IMR-90 (cell line): ENCODE measurements at regions not wholly inside any gene's neighbourhood (a gene's known extent, or its start where the extent isn't known, plus 50 kb on each side); places are given as distances from the start of the nearest gene placed in this dataset.

Source experiments
- ATAC-seq: fragments of 200-7000 bp; cut with Tn5 transposase; 2 replicates; pipeline ENCODE4 v1.9.1; 2020; ENCODE audit warnings: low read depth, mild to moderate bottlenecking, moderate library complexity
- BruUV-seq: library from RNA; stranded (reverse); fragments of 400-500 nt; replicated peaks from 2 replicates; lab custom pipeline; 2021; lab: Mats Ljungman, UMichigan
- CTCF ChIA-PET: fragments of 300-600 bp; formaldehyde crosslinking; extraction: SDS; loops from one replicate; lab custom pipeline; 2021; ENCODE audit warnings: antibody characterized with exemption; lab: Yijun Ruan, JAX
- POLR2A ChIA-PET: fragments of 300-600 bp; sonication (Branson Sonifier 250); formaldehyde crosslinking; loops from one replicate; lab custom pipeline; 2022; ENCODE audit warnings: antibody characterized with exemption; ENCODE audit not compliant: unreplicated experiment; lab: Charles Lee
- DNase-seq: peaks from one replicate; pipeline ENCODE4 v3.0.0; 2013
- H2AFZ ChIP-seq: replicated peaks from 2 replicates; pipeline ENCODE3; 2013; ENCODE audit warnings: low read length, mild to moderate bottlenecking; ENCODE audit not compliant: poor library complexity
- H2AK5ac ChIP-seq: 2 replicates; pipeline ENCODE4 v1.6.1; 2013; ENCODE audit warnings: low read depth, low read length, inconsistent platforms
- H2AK9ac ChIP-seq: replicated peaks from 2 replicates; pipeline ENCODE3; 2013; ENCODE audit warnings: mild to moderate bottlenecking, low read depth, low read length, moderate library complexity; ENCODE audit not compliant: poor library complexity
- H2BK120ac ChIP-seq: 2 replicates; pipeline ENCODE4 v1.6.1; 2013; ENCODE audit warnings: low read depth, low read length, inconsistent platforms
- H2BK15ac ChIP-seq: 3 replicates; pipeline ENCODE4 v1.6.1; 2013; ENCODE audit warnings: low read depth, low read length, inconsistent platforms
- H2BK20ac ChIP-seq: 2 replicates; pipeline ENCODE4 v1.6.1; 2013; ENCODE audit warnings: low read depth, mild to moderate bottlenecking, inconsistent platforms, low read length, moderate library complexity
- H2BK5ac ChIP-seq: 2 replicates; pipeline ENCODE4 v1.6.1; 2013; ENCODE audit warnings: mild to moderate bottlenecking, low read depth, low read length, inconsistent platforms; ENCODE audit not compliant: poor library complexity, severe bottlenecking
- H3K14ac ChIP-seq: replicated peaks from 2 replicates; pipeline ENCODE4 v1.6.1; 2013; ENCODE audit warnings: low read depth, low read length, inconsistent platforms
- H3K18ac ChIP-seq: 2 replicates; pipeline ENCODE4 v1.6.1; 2013; ENCODE audit warnings: low read depth, low read length, control low read depth
- H3K23ac ChIP-seq: 2 replicates; pipeline ENCODE4 v1.6.1; 2013; ENCODE audit warnings: low read depth, low read length, inconsistent platforms
- H3K27ac ChIP-seq: 2 replicates; pipeline ENCODE4 v1.5.1; 2013; ENCODE audit warnings: mild to moderate bottlenecking, control low read depth, low read length; ENCODE audit not compliant: insufficient read depth
- H3K27me3 ChIP-seq: 2 replicates; pipeline ENCODE4 v1.6.1; 2013; ENCODE audit warnings: low read length; ENCODE audit not compliant: control insufficient read depth, insufficient read depth
- H3K36me3 ChIP-seq: 2 replicates; pipeline ENCODE4 v1.6.1; 2013; ENCODE audit warnings: low read length, mixed read lengths; ENCODE audit not compliant: control insufficient read depth, insufficient read depth
- H3K4ac ChIP-seq: 2 replicates; pipeline ENCODE4 v1.6.1; 2013; ENCODE audit warnings: low read depth, low read length, inconsistent platforms
- H3K4me1 ChIP-seq: 2 replicates; pipeline ENCODE4 v1.6.1; 2013; ENCODE audit warnings: low read length, mixed read lengths; ENCODE audit not compliant: control insufficient read depth, insufficient read depth
- H3K4me2 ChIP-seq: 2 replicates; pipeline ENCODE4 v1.6.1; 2013; ENCODE audit warnings: low read depth, mild to moderate bottlenecking, control low read depth, low read length, moderate library complexity
- H3K4me3 ChIP-seq: 2 replicates; pipeline ENCODE4 v1.5.1; 2013; ENCODE audit warnings: low read depth, mild to moderate bottlenecking, control low read depth, low read length, moderate library complexity; ENCODE audit not compliant: insufficient read depth
- H3K56ac ChIP-seq: 2 replicates; pipeline ENCODE4 v1.6.1; 2013; ENCODE audit warnings: low read length, inconsistent platforms; ENCODE audit not compliant: insufficient read depth; ENCODE audit errors: extremely low read depth
- H3K79me1 ChIP-seq, 2 experiments: 2 replicates each; pipeline ENCODE4 v1.6.1; 2013; ENCODE audit warnings: low read length in 2 of 2, inconsistent platforms in 1 of 2, low read depth in 1 of 2
- H3K9ac ChIP-seq: 2 replicates; pipeline ENCODE4 v1.6.1; 2013; ENCODE audit warnings: low read depth, low read length, control low read depth
- H3K9me1 ChIP-seq: 2 replicates; pipeline ENCODE4 v1.6.1; 2013; ENCODE audit warnings: low read length, inconsistent platforms; ENCODE audit not compliant: insufficient read depth
- H3K9me3 ChIP-seq: 2 replicates; pipeline ENCODE4 v1.6.1; 2013; ENCODE audit warnings: low read length; ENCODE audit not compliant: control insufficient read depth, insufficient read depth
- H4K20me1 ChIP-seq: 2 replicates; pipeline ENCODE4 v1.6.1; 2013; ENCODE audit warnings: low read length, inconsistent platforms; ENCODE audit not compliant: insufficient read depth
- H4K5ac ChIP-seq: 2 replicates; pipeline ENCODE4 v1.6.1; 2013; ENCODE audit warnings: mild to moderate bottlenecking, low read depth, low read length, control low read depth
- H4K8ac ChIP-seq, 2 experiments: 2 replicates each; pipeline ENCODE4 v1.6.1; 2013; ENCODE audit warnings: low read depth in 2 of 2, low read length in 2 of 2, control low read depth in 1 of 2, inconsistent platforms in 1 of 2
- H4K91ac ChIP-seq: 2 replicates; pipeline ENCODE4 v1.6.1; 2013; ENCODE audit warnings: low read depth, low read length, inconsistent platforms; ENCODE audit not compliant: insufficient read depth
- BHLHE40 ChIP-seq: fragments of 150-350 bp; IDR thresholded peaks from 2 replicates; pipeline ENCODE4 v1.6.1; 2016; ENCODE audit warnings: mild to moderate bottlenecking, low read depth, low read length
- CHD1 ChIP-seq: IDR thresholded peaks from 2 replicates; pipeline ENCODE4 v1.6.1; 2012; ENCODE audit warnings: low read depth, low read length, improper control_type of control experiment
- FOS ChIP-seq: fragments of 150-350 bp; IDR thresholded peaks from 2 replicates; pipeline ENCODE4 v1.6.1; 2016; ENCODE audit warnings: low read depth, low read length
- MAFK ChIP-seq: IDR thresholded peaks from 2 replicates; pipeline ENCODE4 v1.6.1; 2012; ENCODE audit warnings: low read depth, low read length, improper control_type of control experiment
- MAZ ChIP-seq: IDR thresholded peaks from 2 replicates; pipeline ENCODE4 v1.6.1; 2012; ENCODE audit warnings: low read depth, mild to moderate bottlenecking, low read length, improper control_type of control experiment, moderate library complexity, borderline replicate concordance
- MXI1 ChIP-seq: IDR thresholded peaks from 2 replicates; pipeline ENCODE4 v1.6.1; 2012; ENCODE audit warnings: low read depth, mild to moderate bottlenecking, low read length, moderate library complexity, borderline replicate concordance
- RAD21 ChIP-seq: IDR thresholded peaks from 2 replicates; pipeline ENCODE4 v1.6.1; 2012; ENCODE audit warnings: low read length, improper control_type of control experiment
- RFX5 ChIP-seq: IDR thresholded peaks from 2 replicates; pipeline ENCODE4 v1.8.0; 2012; ENCODE audit warnings: low read depth, mild to moderate bottlenecking, low read length, moderate library complexity
- SMC3 ChIP-seq: fragments of 150-350 bp; IDR thresholded peaks from 2 replicates; pipeline ENCODE4 v1.6.1; 2016; ENCODE audit warnings: low read depth, mild to moderate bottlenecking, antibody characterized with exemption, low read length, moderate library complexity
- WGBS, 2 experiments: methylation state at CpG; one replicate each; pipeline versions ENCODE4 v1.1.5 to v1.1.7; 2013; ENCODE audit warnings: missing lambda C conversion rate in 2 of 2; ENCODE audit not compliant: insufficient read length in 1 of 2; ENCODE audit errors: extremely low coverage in 2 of 2; 5-methylcytosine and 5-hydroxymethylcytosine counted together
- dilution Hi-C: fragments of 300-500 bp; cut with HindIII; formaldehyde crosslinking; loops from one replicate; pipeline ENCODE4 v1.14.3; 2018; ENCODE audit warnings: low sequenced_read_pairs; ENCODE audit not compliant: unreplicated experiment
- in situ Hi-C: fragments of 300-500 bp; cut with MboI; formaldehyde crosslinking; loops from 3 replicates; pipeline ENCODE4 v1.14.3; 2019; ENCODE audit warnings: low sequenced_read_pairs, inconsistent platforms, mixed read lengths
- intact Hi-C: fragments of 100-400 bp; cut with micrococcal nuclease; formaldehyde crosslinking; loops from 2 replicates; pipeline ENCODE4 v1.10.0; 2022

DNA sequence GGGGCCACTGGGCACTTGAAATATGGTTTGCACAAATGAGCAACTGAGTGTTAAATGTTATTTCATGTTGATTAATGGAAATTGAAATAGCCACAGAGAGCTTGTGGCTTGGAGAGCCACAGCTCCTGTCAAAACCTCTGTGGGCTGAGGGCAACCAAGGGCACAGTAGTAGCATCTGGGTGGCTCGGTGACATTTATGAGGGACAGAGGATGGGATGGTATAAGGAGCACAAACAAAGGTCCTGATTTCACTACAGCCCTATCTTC lies 215.9 kb downstream of the SOX9 start:
- in situ Hi-C loops (no loop called here), intact Hi-C loops (loop anchor here (5.0 to 10.0 kb wide), 2 partner anchors 51 to 88 kb away; no protein-coding TSS in a partner anchor), dilution Hi-C loops (no loop called here)
- CTCF ChIA-PET, result no interaction called here
- H3K27ac ChIP-seq, result no peak overlapping the region
- no TSS peak for BruUV-seq
- H3K4me1 ChIP-seq, result peaks cover 20% of the 10 kb centered on the region
- ATAC-seq (no peak), DNase-seq (no peak)
- H4K5ac ChIP-seq, result no peak overlapping the region
- H3K4me3 ChIP-seq, result no peak overlapping the region
- no peak overlapping the region for H2AK9ac ChIP-seq
- H2BK120ac ChIP-seq, result peak overlapping the region; percentile 90; the same call in 1 of the 2 replicates
- no peak overlapping the region for H3K9ac ChIP-seq
- H4K91ac ChIP-seq, result no peak overlapping the region; the same call in 1 of the 2 replicates
- H2AK5ac ChIP-seq, result peak overlapping the region; percentile 94
- H3K18ac ChIP-seq, result no peak overlapping the region
- H2BK15ac ChIP-seq, result peak overlapping the region; percentile 25; the same call in 1 of the 3 replicates
- H3K27me3 ChIP-seq, result no peaks in the 10 kb centered on the region
- no peaks in the 10 kb centered on the region for H3K79me1 ChIP-seq
- H3K23ac ChIP-seq, result no peak overlapping the region
- TF ChIP-seq RAD21 (no peak), FOS (no peak), BHLHE40 (no peak), MXI1 (no peak), CHD1 (no peak), MAZ (no peak), MAFK (no peak), RFX5 (no peak), SMC3 (no peak)
- H3K56ac ChIP-seq, result no peak overlapping the region
- POLR2A ChIA-PET, result no interaction called here
- no peaks in the 10 kb centered on the region for H3K36me3 ChIP-seq
- H2BK20ac ChIP-seq, result peak overlapping the region; percentile 28; the same call in 1 of the 2 replicates
- peaks cover 22% of the 10 kb centered on the region for H3K9me1 ChIP-seq
- no peak overlapping the region for H2AFZ ChIP-seq
- H3K4ac ChIP-seq, result peak overlapping the region; percentile 67; the same call in 1 of the 2 replicates
- H3K4me2 ChIP-seq, result no peak overlapping the region
- no peak overlapping the region for H3K14ac ChIP-seq
- WGBS, 2 experiments, result no CpG with 5 or more reads among the region's 1 CpG
- no peak overlapping the region for H2BK5ac ChIP-seq
- H3K9me3 ChIP-seq, result no peaks in the 10 kb centered on the region
- H4K8ac ChIP-seq, result no peak overlapping the region
- H4K20me1 ChIP-seq, result no peaks in the 10 kb centered on the region
